ENCODE measurements at regions not wholly inside any gene's neighbourhood (a gene's known extent, or its start where the extent isn't known, plus 50 kb on each side); places are given as distances from the start of the nearest gene placed in this dataset.
"Not testable (repeated sequence)": the region's sequence is repeated elsewhere in the genome, so short reads cannot be mapped to it uniquely, and the experiment has no call there.

DNA sequence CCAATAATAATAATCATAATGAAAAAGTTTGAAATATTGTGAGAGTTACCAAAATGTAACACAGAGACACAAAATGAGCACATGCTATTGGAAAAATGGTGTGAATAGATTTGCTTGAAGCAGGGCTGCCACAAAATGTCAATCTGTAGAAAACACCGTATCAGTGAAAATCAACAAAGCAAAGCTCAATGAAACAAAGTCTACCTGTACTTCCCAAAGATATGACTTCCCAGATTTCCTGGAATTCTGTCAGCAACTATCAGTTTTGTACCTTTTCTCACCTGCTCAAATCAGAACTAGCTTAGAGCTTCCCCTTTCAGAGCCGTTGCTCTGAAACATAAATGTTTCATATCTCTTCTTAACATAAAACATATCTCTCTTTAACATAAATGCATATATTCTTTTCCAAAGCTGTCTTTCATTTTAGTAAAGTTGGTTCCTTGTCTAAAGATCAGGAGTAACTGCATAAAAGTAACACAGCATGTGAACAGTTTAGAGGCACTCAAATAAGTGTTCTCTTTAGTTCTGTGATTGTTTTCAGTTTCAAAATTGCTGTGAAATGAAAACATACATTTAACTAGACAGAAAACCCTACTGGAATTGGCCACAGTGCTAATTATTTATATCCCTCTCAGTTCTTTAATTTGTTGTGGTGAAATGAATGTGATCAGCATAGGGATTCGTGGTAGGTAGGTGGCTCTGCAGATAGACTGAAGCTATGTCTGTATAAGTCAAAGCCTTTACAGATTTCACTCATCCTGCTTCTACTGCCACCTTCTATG, 262.5 kb downstream of the KCNJ3 start:
- DNase-seq = no peak

DNA sequence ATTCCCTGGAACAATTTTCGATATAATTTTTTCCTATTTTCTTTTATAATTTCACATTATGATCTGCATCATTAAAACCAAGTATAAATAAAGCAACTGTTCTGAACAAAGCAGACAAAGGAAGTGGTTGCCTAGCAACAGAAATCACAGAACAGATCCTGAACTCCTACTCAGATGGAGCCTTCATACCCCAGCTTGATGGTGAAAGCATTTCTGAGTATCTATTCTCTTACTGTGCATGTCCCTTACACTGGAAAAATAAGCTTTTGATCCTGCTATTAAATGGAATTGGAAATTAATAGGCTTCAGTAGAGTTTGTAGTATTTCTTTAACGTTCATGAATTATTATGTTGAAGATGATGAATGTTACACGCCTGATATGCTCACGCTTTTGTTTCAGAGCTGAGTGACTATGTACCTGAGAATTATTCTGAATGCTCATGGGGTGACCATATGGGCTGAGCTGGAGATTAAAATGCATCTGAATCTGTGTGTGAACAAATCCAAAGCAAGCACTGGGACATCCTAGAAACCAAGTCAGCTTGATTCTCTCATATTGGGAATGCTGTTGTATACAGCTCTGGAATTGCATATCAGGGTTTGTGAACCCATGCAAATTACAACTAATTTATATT, 254.0 kb downstream of the KCNJ3 start:
- DNase-seq = no peak

GRCh38 chr2:154947416-154947815, 248.9 kb downstream of the KCNJ3 start:
- not testable (repeated sequence) for DNase-seq

DNA sequence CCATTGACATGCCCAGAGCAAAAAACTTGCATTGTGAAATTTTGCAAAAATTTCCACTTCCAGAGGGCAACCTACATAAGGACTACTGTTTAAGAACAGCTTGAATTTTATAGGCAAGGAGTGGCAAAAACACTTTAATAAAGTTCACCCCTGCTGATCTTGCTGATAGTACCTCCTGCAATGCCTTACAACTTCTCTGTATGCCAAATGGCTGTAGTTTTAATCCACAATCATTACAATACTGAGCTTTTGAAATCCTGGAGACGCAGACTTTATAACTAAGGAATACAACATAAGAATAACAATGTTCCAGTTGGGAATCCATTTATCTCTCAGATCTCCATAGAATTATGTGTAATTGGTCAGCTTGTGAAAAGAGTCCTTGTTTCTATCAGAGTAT, 247.5 kb downstream of the KCNJ3 start:
- DNase-seq = no peak

DNA sequence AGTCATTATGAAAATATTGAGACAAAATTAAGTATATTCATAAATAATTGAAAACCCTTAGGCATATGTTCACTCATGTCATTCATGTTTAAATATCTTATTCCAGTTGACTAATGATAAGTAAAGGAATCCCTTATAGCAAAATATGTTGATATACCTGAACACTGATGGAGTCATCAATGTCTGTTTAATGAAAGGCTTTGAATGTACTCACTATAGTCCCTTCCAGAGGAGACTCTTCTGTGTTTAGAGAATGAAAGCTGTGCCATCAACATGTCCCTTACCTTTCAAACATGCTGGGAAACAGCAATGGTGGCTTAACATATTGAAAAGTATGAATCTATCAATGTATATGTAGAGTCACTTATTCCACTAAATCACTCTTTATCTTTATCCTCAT, 242.9 kb downstream of the KCNJ3 start:
- DNase-seq = no peak

GRCh38 chr2:154934213-154934612, 235.7 kb downstream of the KCNJ3 start:
- no peak for DNase-seq

GRCh38 chr2:154924531-154924930, 226.0 kb downstream of the KCNJ3 start:
- no peak for DNase-seq

DNA sequence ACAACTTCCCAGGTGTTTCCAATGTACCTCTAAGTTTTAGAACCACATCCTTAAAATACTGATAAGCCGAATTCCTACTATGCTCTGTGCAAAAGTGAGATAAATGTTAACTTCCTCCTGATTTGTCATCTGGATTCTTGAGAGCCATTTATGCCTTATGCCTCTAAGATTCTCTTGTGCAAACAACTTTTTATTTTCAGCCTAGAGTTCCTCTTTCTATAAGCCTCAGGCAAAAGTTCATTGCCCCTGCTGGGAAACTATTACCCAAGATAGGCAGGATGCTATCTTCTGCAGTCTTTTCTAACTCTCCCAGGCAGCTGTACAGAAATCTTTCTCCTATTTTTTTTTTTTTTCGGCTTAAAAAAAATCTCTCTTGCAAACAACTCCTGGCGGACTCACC, 216.1 kb downstream of the KCNJ3 start:
- no peak for DNase-seq

DNA sequence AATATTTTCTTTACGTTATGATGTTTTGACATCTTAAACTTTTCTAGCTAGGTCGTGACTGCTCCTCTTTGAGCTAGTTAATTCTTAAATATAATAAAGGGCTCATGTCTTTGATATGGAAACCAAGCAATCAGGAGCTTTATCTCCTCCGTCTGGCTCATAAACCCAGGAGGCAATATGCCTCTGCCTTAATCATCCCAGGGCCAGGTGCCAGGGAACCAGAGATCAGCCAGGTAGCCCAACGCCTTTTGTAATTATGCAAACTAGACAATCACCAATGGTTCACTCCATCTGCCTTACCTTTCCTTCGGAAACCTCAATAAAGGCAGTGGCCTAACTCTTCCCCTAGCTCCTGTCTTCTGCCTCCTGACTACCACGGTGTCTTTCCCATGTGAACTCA, 213.7 kb downstream of the KCNJ3 start:
- DNase-seq = no peak

DNA sequence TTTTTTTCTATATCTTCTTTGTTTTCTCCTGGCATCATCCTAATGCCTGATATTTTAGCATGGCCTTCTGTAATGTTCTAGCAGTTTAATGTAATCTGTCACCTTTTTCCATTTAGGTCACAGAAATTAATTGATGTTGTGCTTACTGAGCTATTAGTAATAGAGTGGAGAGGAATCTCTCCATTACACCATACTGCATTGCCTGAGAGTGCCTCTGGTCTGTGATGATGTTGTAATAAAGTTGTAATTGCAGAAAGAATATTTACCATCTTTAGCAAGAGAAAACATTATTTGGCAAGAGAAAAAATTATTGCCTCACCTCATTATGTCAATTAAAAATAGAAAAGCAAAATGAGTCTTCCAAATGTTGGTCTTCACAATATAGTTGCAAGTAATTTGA, 213.2 kb downstream of the KCNJ3 start:
- DNase-seq = no peak

DNA sequence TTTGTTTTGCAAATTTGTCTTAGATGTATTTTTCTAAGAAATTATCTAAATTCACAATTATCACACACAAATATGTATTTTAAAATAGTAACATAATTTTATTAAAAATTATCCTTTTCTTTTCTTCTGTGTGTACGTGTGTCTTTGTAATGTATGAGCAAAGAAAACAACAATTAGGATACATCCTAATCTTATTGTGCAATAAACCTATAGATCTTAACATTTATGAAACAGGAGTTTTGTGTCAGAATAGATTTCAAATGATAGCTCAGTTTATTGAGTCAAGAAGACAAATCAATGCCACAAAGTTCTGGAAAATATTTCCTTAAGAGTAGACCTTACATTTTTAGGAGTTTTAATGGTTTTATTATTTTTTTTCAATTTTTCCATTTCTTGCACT, 212.2 kb downstream of the KCNJ3 start:
- DNase-seq = no peak

DNA sequence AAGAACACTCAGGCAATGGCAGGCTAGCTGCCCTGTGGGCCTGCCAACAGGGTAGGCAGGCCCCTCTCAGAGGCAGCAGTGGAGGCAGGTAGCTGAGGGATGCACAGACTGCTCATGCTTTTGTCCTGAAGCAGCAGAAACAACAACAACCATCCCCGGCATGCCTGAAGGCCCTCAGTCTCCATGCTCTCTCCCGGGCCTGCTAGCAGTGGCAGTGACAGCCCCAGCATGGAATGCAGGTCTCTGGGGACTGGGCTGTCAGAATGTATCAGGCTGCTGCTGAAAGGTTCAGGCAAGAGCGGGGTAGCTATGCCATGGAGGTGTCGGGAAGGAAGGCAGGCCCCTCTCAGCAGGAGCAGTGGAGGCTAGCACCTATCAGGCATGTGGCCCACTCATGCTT, 209.8 kb downstream of the KCNJ3 start:
- no peak for DNase-seq
